Thyroid gland (tissue), 4 donors: ENCODE measurements at regions not wholly inside any gene's neighbourhood (a gene's known extent, or its start where the extent isn't known, plus 50 kb on each side); places are given as distances from the start of the nearest gene placed in this dataset.

Experiments
- POLR2A ChIP-seq, 2 donors: fragments of 450-650 bp; IDR thresholded peaks; one replicate each; pipeline ENCODE4 v1.6.1; 2017; ENCODE audit warnings: antibody characterized with exemption in 2 of 2, mild to moderate bottlenecking in 2 of 2, moderate library complexity in 1 of 2
- TF ChIP-seq, protein P1 (sequence below), 6 experiments: fragments of 200-600 bp in 3 of 6; fragments of 450-650 bp in 3 of 6; sonication (generic) in 3 of 6; IDR thresholded peaks; one replicate each; pipeline ENCODE4 v1.5.1; 2016 to 2019; ENCODE audit warnings: antibody characterized with exemption in 6 of 6, mild to moderate bottlenecking in 2 of 6, inconsistent platforms in 1 of 6, moderate library complexity in 1 of 6

DNA sequence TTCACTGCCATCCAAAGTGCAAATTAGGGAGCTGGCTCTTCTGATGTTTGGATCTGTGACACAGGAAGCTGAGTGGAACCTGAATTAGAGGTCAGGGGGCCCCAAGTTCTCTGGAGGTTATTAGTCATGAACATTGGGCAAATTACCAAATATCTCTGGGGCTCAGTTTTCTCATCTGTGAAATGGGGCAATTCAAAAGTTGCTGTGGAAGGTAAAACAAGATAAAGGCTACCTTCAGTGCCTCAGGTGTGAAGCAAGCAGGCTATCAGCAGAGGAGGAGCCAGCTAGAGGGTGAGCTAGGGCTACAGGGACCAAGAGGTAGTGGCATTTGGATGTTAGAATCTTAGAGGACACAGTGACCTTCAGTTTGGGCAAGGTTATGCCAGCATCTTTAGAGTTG lies 89.4 kb upstream of the FAM136A start:
- TF ChIP-seq POLR2A (IDR thresholded peaks at IDR 0.05), result no peak
- TF ChIP-seq, protein P1, sequence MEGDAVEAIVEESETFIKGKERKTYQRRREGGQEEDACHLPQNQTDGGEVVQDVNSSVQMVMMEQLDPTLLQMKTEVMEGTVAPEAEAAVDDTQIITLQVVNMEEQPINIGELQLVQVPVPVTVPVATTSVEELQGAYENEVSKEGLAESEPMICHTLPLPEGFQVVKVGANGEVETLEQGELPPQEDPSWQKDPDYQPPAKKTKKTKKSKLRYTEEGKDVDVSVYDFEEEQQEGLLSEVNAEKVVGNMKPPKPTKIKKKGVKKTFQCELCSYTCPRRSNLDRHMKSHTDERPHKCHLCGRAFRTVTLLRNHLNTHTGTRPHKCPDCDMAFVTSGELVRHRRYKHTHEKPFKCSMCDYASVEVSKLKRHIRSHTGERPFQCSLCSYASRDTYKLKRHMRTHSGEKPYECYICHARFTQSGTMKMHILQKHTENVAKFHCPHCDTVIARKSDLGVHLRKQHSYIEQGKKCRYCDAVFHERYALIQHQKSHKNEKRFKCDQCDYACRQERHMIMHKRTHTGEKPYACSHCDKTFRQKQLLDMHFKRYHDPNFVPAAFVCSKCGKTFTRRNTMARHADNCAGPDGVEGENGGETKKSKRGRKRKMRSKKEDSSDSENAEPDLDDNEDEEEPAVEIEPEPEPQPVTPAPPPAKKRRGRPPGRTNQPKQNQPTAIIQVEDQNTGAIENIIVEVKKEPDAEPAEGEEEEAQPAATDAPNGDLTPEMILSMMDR (IDR thresholded peaks at IDR 0.05), result no peak
